GM21526 (cell line): ENCODE measurements at regions not wholly inside any gene's neighbourhood (a gene's known extent, or its start where the extent isn't known, plus 50 kb on each side); places are given as distances from the start of the nearest gene placed in this dataset.

Experiments
- ATAC-seq: cut with Tn5 transposase; IDR thresholded peaks from one replicate; pipeline ENCODE4 v1.9.1; 2021; ENCODE audit warnings: moderate library complexity; ENCODE audit not compliant: unreplicated experiment, low FRiP score

- no peak for ATAC-seq
Measured at GRCh38 chr4:122555216-122555615, 65.7 kb downstream of the IL21 start.

- ATAC-seq, result no peak
Measured at GRCh38 chr4:122553432-122553831, 67.4 kb downstream of the IL21 start.

- ATAC-seq, result no peak
Measured at GRCh38 chr4:122552898-122553297, 68.0 kb downstream of the IL21 start.

- ATAC-seq, result peak; percentile 49
Measured at GRCh38 chr4:122548886-122549630, 71.8 kb downstream of the IL21 start.

- ATAC-seq, result no peak
Measured at GRCh38 chr4:122548452-122548851, 72.4 kb downstream of the IL21 start.

- ATAC-seq, result peak; percentile 85
Measured at GRCh38 chr4:122542411-122543236, 78.2 kb downstream of the IL21 start.

GRCh38 chr4:122541996-122542395 is 78.9 kb downstream of the IL21 start:
- ATAC-seq, result peak; percentile 32

- ATAC-seq, result no peak
Measured at GRCh38 chr4:122540838-122541237, 80.0 kb downstream of the IL21 start.

GRCh38 chr4:122539861-122540465 is 80.9 kb downstream of the IL21 start:
- ATAC-seq, result no peak

- ATAC-seq, result no peak
Measured at GRCh38 chr4:122537388-122538135, 81.0 kb upstream of the IL2 start.

GRCh38 chr4:122536001-122536400 is 79.5 kb upstream of the IL2 start:
- no peak for ATAC-seq

GRCh38 chr4:122534776-122535175 is 78.3 kb upstream of the IL2 start:
- no peak for ATAC-seq

- no peak for ATAC-seq
Measured at GRCh38 chr4:122533841-122534240, 77.3 kb upstream of the IL2 start.

- ATAC-seq, result no peak
Measured at GRCh38 chr4:122532766-122533165, 76.2 kb upstream of the IL2 start.

- ATAC-seq, result no peak
Measured at GRCh38 chr4:122531514-122531913, 75.0 kb upstream of the IL2 start.

GRCh38 chr4:122531038-122531437 is 74.5 kb upstream of the IL2 start:
- no peak for ATAC-seq

GRCh38 chr4:122528879-122529278 is 72.4 kb upstream of the IL2 start:
- no peak for ATAC-seq

GRCh38 chr4:122525865-122526264 is 69.3 kb upstream of the IL2 start:
- no peak for ATAC-seq

- ATAC-seq, result no peak
Measured at GRCh38 chr4:122524176-122524575, 67.7 kb upstream of the IL2 start.

GRCh38 chr4:122522944-122523343 is 66.4 kb upstream of the IL2 start:
- no peak for ATAC-seq

GRCh38 chr4:122517345-122517744 is 60.8 kb upstream of the IL2 start:
- ATAC-seq, result no peak
